Neural cell (in vitro differentiated cells): ENCODE measurements at regions not wholly inside any gene's neighbourhood (a gene's known extent, or its start where the extent isn't known, plus 50 kb on each side); places are given as distances from the start of the nearest gene placed in this dataset.

Experiments used
- H2AFZ ChIP-seq: fragments of 200-600, 300-800 bp; sonication (generic), shearing (Covaris generic); 2 replicates; pipeline ENCODE4 v1.6.0; 2014; ENCODE audit warnings: low read depth, mild to moderate bottlenecking, antibody characterized with exemption, low read length, moderate library complexity
- H3F3A ChIP-seq: fragments of 200-600 bp; shearing (Covaris generic); 2 replicates; pipeline ENCODE4 v1.6.1; 2016; ENCODE audit warnings: mild to moderate bottlenecking, moderate library complexity, mixed read lengths, antibody characterized with exemption, low read length; ENCODE audit not compliant: insufficient read depth, poor library complexity, severe bottlenecking
- H3K27ac ChIP-seq: fragments of 200-600, 300-800 bp; sonication (generic), shearing (Covaris generic); 2 replicates; pipeline ENCODE4 v1.5.1; 2014; ENCODE audit warnings: mild to moderate bottlenecking, low read length, moderate library complexity
- H3K27me3 ChIP-seq: fragments of 300-800, 200-600 bp; sonication (generic), shearing (Covaris generic); 2 replicates; pipeline ENCODE4 v1.6.0; 2014; ENCODE audit warnings: mild to moderate bottlenecking, low read depth, low read length, moderate library complexity; ENCODE audit not compliant: insufficient read depth
- H3K36me3 ChIP-seq: fragments of 300-800, 200-600 bp; sonication (generic), shearing (Covaris generic); 2 replicates; pipeline ENCODE4 v1.5.1; 2014; ENCODE audit warnings: mild to moderate bottlenecking, antibody characterized with exemption, low read length, moderate library complexity; ENCODE audit not compliant: insufficient read depth
- H3K4me2 ChIP-seq: fragments of 300-800, 200-600 bp; sonication (generic), shearing (Covaris generic); 2 replicates; pipeline ENCODE4 v1.6.0; 2014; ENCODE audit warnings: mild to moderate bottlenecking, low read length
- H3K4me3 ChIP-seq: fragments of 300-800, 200-600 bp; sonication (generic), shearing (Covaris generic); 2 replicates; pipeline ENCODE4 v1.5.1; 2014; ENCODE audit warnings: mild to moderate bottlenecking, low read length, moderate library complexity
- H3K79me2 ChIP-seq: fragments of 200-600 bp; shearing (Covaris generic); replicated peaks from 2 replicates; pipeline ENCODE4 v1.6.0; 2014; ENCODE audit warnings: mild to moderate bottlenecking, low read length, moderate library complexity; ENCODE audit not compliant: insufficient read depth
- H3K9ac ChIP-seq: fragments of 300-800, 200-600 bp; sonication (generic), shearing (Covaris generic); 2 replicates; pipeline ENCODE4 v1.6.1; 2016; ENCODE audit warnings: mild to moderate bottlenecking, low read length, mixed read lengths
- H3K9me2 ChIP-seq: fragments of 200-600 bp; shearing (Covaris generic); 2 replicates; pipeline ENCODE4 v1.6.1; 2016; ENCODE audit warnings: mild to moderate bottlenecking, low read length, mixed read lengths; ENCODE audit not compliant: insufficient read depth
- H3K9me3 ChIP-seq: fragments of 200-600, 300-800 bp; sonication (generic), shearing (Covaris generic); 2 replicates; pipeline ENCODE4 v1.6.1; 2016; ENCODE audit warnings: mild to moderate bottlenecking, mixed run types, low read length, moderate library complexity, mixed read lengths
- H4K20me1 ChIP-seq: fragments of 200-600 bp; shearing (Covaris generic); 2 replicates; pipeline ENCODE4 v1.6.1; 2016; ENCODE audit warnings: mild to moderate bottlenecking, mixed run types; ENCODE audit not compliant: insufficient read depth
- EP300 ChIP-seq: fragments of 450-650 bp; conservative IDR thresholded peaks from 2 replicates; pipeline ENCODE4 v1.6.1; 2014; ENCODE audit warnings: antibody characterized with exemption, mild to moderate bottlenecking, moderate library complexity; ENCODE audit not compliant: poor library complexity, severe bottlenecking
- EZH2 ChIP-seq: fragments of 200-600, 300-800 bp; shearing (Covaris generic), sonication (generic); IDR thresholded peaks from 2 replicates; pipeline ENCODE4 v1.6.1; 2014; ENCODE audit warnings: antibody characterized with exemption, low read length, borderline replicate concordance, mild to moderate bottlenecking; ENCODE audit not compliant: insufficient read depth, poor library complexity, severe bottlenecking
- MXI1 ChIP-seq: fragments of 450-650 bp; conservative IDR thresholded peaks from 2 replicates; pipeline ENCODE4 v1.6.1; 2014; ENCODE audit warnings: antibody characterized with exemption, mild to moderate bottlenecking; ENCODE audit not compliant: poor library complexity, severe bottlenecking
- POLR2AphosphoS5 ChIP-seq: IDR thresholded peaks from 2 replicates; pipeline ENCODE4 v1.6.1; 2012
- RAD21 ChIP-seq: fragments of 450-650 bp; conservative IDR thresholded peaks from 2 replicates; pipeline ENCODE4 v1.6.1; 2014; ENCODE audit warnings: antibody characterized with exemption, mild to moderate bottlenecking, moderate library complexity
- REST ChIP-seq: IDR thresholded peaks from 2 replicates; pipeline ENCODE4 v1.6.1; 2012; ENCODE audit warnings: borderline replicate concordance
- SMC3 ChIP-seq: fragments of 450-650 bp; conservative IDR thresholded peaks from 2 replicates; pipeline ENCODE4 v1.6.1; 2014; ENCODE audit warnings: antibody characterized with exemption, mild to moderate bottlenecking, moderate library complexity; ENCODE audit not compliant: poor library complexity
- TAF1 ChIP-seq: IDR thresholded peaks from 2 replicates; pipeline ENCODE4 v1.6.1; 2012; ENCODE audit warnings: low read depth
- TF ChIP-seq, protein P1 (sequence below): fragments of 450-650 bp; IDR thresholded peaks from 2 replicates; pipeline ENCODE4 v1.5.1; 2014; ENCODE audit warnings: antibody characterized with exemption, mild to moderate bottlenecking, moderate library complexity; ENCODE audit not compliant: poor library complexity, severe bottlenecking

- Histone ChIP-seq H3K79me2 (no peaks in the 10 kb centered on the region), H3K27me3 (no peaks in the 10 kb centered on the region), H3F3A (no peaks in the 10 kb centered on the region), H2AFZ (no peak overlapping the region), H3K9me2 (no peaks in the 10 kb centered on the region), H3K27ac (no peak overlapping the region), H3K9ac (no peak overlapping the region), H3K4me2 (no peak overlapping the region), H3K4me3 (no peak overlapping the region), H3K9me3 (no peaks in the 10 kb centered on the region), H4K20me1 (no peaks in the 10 kb centered on the region), H3K36me3 (no peaks in the 10 kb centered on the region)
- TF ChIP-seq EZH2 (no peak), REST (no peak), TAF1 (no peak), EP300 (no peak), MXI1 (no peak), RAD21 (no peak), SMC3 (no peak), POLR2AphosphoS5 (no peak)
- TF ChIP-seq, protein P1, sequence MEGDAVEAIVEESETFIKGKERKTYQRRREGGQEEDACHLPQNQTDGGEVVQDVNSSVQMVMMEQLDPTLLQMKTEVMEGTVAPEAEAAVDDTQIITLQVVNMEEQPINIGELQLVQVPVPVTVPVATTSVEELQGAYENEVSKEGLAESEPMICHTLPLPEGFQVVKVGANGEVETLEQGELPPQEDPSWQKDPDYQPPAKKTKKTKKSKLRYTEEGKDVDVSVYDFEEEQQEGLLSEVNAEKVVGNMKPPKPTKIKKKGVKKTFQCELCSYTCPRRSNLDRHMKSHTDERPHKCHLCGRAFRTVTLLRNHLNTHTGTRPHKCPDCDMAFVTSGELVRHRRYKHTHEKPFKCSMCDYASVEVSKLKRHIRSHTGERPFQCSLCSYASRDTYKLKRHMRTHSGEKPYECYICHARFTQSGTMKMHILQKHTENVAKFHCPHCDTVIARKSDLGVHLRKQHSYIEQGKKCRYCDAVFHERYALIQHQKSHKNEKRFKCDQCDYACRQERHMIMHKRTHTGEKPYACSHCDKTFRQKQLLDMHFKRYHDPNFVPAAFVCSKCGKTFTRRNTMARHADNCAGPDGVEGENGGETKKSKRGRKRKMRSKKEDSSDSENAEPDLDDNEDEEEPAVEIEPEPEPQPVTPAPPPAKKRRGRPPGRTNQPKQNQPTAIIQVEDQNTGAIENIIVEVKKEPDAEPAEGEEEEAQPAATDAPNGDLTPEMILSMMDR, result no peak
Measured at GRCh38 chr4:145251391-145251790, 71.0 kb upstream of the OTUD4 start.

GRCh38 chr4:145248971-145249370 lies 68.6 kb upstream of the OTUD4 start:
- Histone ChIP-seq H3K9ac (no peak overlapping the region), H3K27ac (no peak overlapping the region), H4K20me1 (no peaks in the 10 kb centered on the region), H2AFZ (no peak overlapping the region), H3K4me3 (no peak overlapping the region), H3K79me2 (no peaks in the 10 kb centered on the region), H3F3A (no peaks in the 10 kb centered on the region), H3K27me3 (no peaks in the 10 kb centered on the region), H3K9me2 (no peaks in the 10 kb centered on the region), H3K36me3 (no peaks in the 10 kb centered on the region), H3K9me3 (no peaks in the 10 kb centered on the region), H3K4me2 (no peak overlapping the region)
- no peak for TF ChIP-seq REST
